ENCODE measurements at regions not wholly inside any gene's neighbourhood (a gene's known extent, or its start where the extent isn't known, plus 50 kb on each side); places are given as distances from the start of the nearest gene placed in this dataset.

GRCh38 chr11:70785372-70785771 is 387.0 kb downstream of the CTTN start:
- BruUV-seq (replicated peaks), result no TSS peak
- no peak for TF ChIP-seq USF2 (IDR thresholded peaks at IDR 0.05; ENCODE audit: low read depth, low read length)
- no peak for TF ChIP-seq USF2 (CRISPR knock-in tag; IDR thresholded peaks at IDR 0.05; ENCODE audit: borderline replicate concordance)
- TF ChIP-seq ZNF766 (CRISPR knock-in tag; IDR thresholded peaks at IDR 0.05; ENCODE audit: borderline replicate concordance), result no peak
- no peak for TF ChIP-seq ZBTB43 (CRISPR knock-in tag; conservative IDR thresholded peaks at IDR 0.05)
- no peak for TF ChIP-seq TBL1XR1 (IDR thresholded peaks at IDR 0.05; ENCODE audit: borderline replicate concordance, low read length, partially characterized antibody)
- TF ChIP-seq REPIN1 (CRISPR knock-in tag; IDR thresholded peaks at IDR 0.05; ENCODE audit: borderline replicate concordance, low read depth), result no peak
- TF ChIP-seq MBNL3 (CRISPR knock-in tag; conservative IDR thresholded peaks at IDR 0.05), result no peak
- no peak for TF ChIP-seq GABPA (IDR thresholded peaks at IDR 0.05; ENCODE audit: low read depth, low read length)
- no peak for TF ChIP-seq GABPA (CRISPR knock-in tag; IDR thresholded peaks at IDR 0.05; ENCODE audit: low read depth)
- TF ChIP-seq ISL2 (CRISPR knock-in tag; IDR thresholded peaks at IDR 0.05), result no peak
- TF ChIP-seq ZFP37 (CRISPR knock-in tag; IDR thresholded peaks at IDR 0.05; ENCODE audit: borderline replicate concordance), result no peak
- TF ChIP-seq SYNCRIP (IDR thresholded peaks at IDR 0.05; ENCODE audit: insufficient read depth, low read depth, low read length), result no peak
- TF ChIP-seq FOXM1 (CRISPR knock-in tag; IDR thresholded peaks at IDR 0.05), result no peak
- no peak for TF ChIP-seq ZNF503 (CRISPR knock-in tag; IDR thresholded peaks at IDR 0.05)
- TF ChIP-seq FOXP1 (IDR thresholded peaks at IDR 0.05), result no peak
- TF ChIP-seq FOXP1 (CRISPR knock-in tag; IDR thresholded peaks at IDR 0.05), result no peak
- no peak for TF ChIP-seq ATF7 (IDR thresholded peaks at IDR 0.05)
- no peak for TF ChIP-seq ATF7 (CRISPR knock-in tag; IDR thresholded peaks at IDR 0.05)
- Histone ChIP-seq H3K27me3 (ENCODE audit: control insufficient read depth in 1 of 2, insufficient read depth in 2 of 2, low read length in 2 of 2) (no peaks in the 10 kb centered on the region), H3K36me3 (replicated peaks in 1 of 2; ENCODE audit: control insufficient read depth in 1 of 2, insufficient read depth in 2 of 2, low read length in 2 of 2) (peaks cover 16 to 38% of the 10 kb centered on the region in 2 experiments; a peak in 4 of 5 replicates), H3K9me3 (ENCODE audit: low read length) (no peaks in the 10 kb centered on the region), H3K4me3 (replicated peaks in 1 of 3; ENCODE audit: insufficient read depth in 1 of 3, low read depth in 2 of 3, low read length in 3 of 3) (no peak overlapping the region), H2AFZ (ENCODE audit: low read length) (no peak overlapping the region), H4K20me1 (ENCODE audit: insufficient read depth, low read length) (peaks cover 24% of the 10 kb centered on the region), H3K27ac (ENCODE audit: extremely low read length, insufficient read depth, low read length) (no peak overlapping the region), H3K4me2 (ENCODE audit: low read depth, low read length) (no peak overlapping the region), H3K9ac (ENCODE audit: insufficient read depth, low read depth, low read length) (no peak overlapping the region), H3K4me1 (ENCODE audit: insufficient read depth, low read length) (no peaks in the 10 kb centered on the region), H3K79me2 (ENCODE audit: insufficient read depth, low read length) (peaks cover 2% of the 10 kb centered on the region)
- no peak for DNase-seq (ENCODE audit: low spot score)
- WGBS (ENCODE audit: low lambda C conversion rate), result 95% methylated on average over 5 of the region's 5 CpGs
- FAIRE-seq, result no peak
- CTCF ChIA-PET (ENCODE audit: low intra/inter-chr PET ratio, low total read pairs), result no interaction called here
- ATAC-seq, result no peak
- intact Hi-C loops (cut with micrococcal nuclease; ENCODE audit: unreplicated experiment), result no loop called here
- in situ Hi-C loops (cut with HindIII; ENCODE audit: extremely low pct_ligation_motif_present, low pct_unique_long_range_greater_than_20kb), result no loop called here
- POLR2A ChIA-PET, result no interaction called here
